Nephron (organoid): ENCODE measurements at regions not wholly inside any gene's neighbourhood (a gene's known extent, or its start where the extent isn't known, plus 50 kb on each side); places are given as distances from the start of the nearest gene placed in this dataset.
"Not testable (repeated sequence)": the region's sequence is repeated elsewhere in the genome, so short reads cannot be mapped to it uniquely, and the experiment has no call there.

ENCODE experiments used
- H3K27ac Mint-ChIP-seq, 3 experiments: 2 replicates each; pipeline ENCODE4 v1.8.0; 2020; ENCODE audit warnings: mixed read lengths in 3 of 3, mild to moderate bottlenecking in 2 of 3, moderate library complexity in 1 of 3
- H3K27me3 Mint-ChIP-seq: 2 replicates; pipeline ENCODE4 v1.8.0; 2021; ENCODE audit warnings: low read depth, mild to moderate bottlenecking, moderate library complexity, mixed read lengths
- H3K36me3 Mint-ChIP-seq: 2 replicates; pipeline ENCODE4 v1.8.0; 2020; ENCODE audit warnings: low read depth, mixed read lengths
- H3K4me1 Mint-ChIP-seq: 2 replicates; pipeline ENCODE4 v1.8.0; 2020; ENCODE audit warnings: mixed read lengths
- H3K4me3 Mint-ChIP-seq, 3 experiments: 2 replicates each; pipeline ENCODE4 v1.8.0; 2020; ENCODE audit warnings: mild to moderate bottlenecking in 3 of 3, mixed read lengths in 3 of 3, moderate library complexity in 2 of 3
- H3K9me3 Mint-ChIP-seq: 2 replicates; pipeline ENCODE4 v1.8.0; 2020; ENCODE audit warnings: mixed read lengths
- TF ChIP-seq, protein P1 (sequence below), 3 experiments: fragments of 200-600 bp; sonication (generic); IDR thresholded peaks; one replicate each; pipeline ENCODE4 v1.5.0; 2021; ENCODE audit warnings: antibody characterized with exemption in 3 of 3; ENCODE audit not compliant: unreplicated experiment in 3 of 3

DNA sequence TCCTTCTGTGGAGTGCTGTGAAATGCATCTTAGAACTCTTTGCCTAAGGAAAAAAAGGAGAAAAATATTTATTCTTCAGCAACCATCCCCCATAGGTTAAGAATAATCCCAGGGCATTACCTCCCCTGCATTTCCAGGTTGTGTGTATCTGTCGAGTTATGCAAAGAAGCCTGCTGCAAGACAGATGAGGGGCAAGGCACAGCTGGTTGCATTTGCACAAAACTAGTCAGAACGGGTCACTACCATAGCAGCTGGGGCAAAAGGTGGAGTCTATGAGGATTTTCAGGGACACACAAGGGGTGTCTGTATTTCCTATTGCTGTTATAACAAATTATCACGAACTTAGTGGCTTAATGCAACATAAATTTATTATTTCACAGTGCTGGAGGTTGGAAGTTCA is 443.4 kb upstream of the C1orf87 start:
- Mint-ChIP-seq H3K9me3 (peaks cover 4% of the 10 kb centered on the region), H3K36me3 (no peaks in the 10 kb centered on the region), H3K27ac (peak overlapping the region in 1 of 3 experiments; percentile 14), H3K4me3 (no peak overlapping the region), H3K4me1 (peaks cover 9% of the 10 kb centered on the region), H3K27me3 (peaks cover 5% of the 10 kb centered on the region)
- TF ChIP-seq, protein P1, sequence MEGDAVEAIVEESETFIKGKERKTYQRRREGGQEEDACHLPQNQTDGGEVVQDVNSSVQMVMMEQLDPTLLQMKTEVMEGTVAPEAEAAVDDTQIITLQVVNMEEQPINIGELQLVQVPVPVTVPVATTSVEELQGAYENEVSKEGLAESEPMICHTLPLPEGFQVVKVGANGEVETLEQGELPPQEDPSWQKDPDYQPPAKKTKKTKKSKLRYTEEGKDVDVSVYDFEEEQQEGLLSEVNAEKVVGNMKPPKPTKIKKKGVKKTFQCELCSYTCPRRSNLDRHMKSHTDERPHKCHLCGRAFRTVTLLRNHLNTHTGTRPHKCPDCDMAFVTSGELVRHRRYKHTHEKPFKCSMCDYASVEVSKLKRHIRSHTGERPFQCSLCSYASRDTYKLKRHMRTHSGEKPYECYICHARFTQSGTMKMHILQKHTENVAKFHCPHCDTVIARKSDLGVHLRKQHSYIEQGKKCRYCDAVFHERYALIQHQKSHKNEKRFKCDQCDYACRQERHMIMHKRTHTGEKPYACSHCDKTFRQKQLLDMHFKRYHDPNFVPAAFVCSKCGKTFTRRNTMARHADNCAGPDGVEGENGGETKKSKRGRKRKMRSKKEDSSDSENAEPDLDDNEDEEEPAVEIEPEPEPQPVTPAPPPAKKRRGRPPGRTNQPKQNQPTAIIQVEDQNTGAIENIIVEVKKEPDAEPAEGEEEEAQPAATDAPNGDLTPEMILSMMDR (IDR thresholded peaks at IDR 0.05; ENCODE audit: unreplicated experiment in 3 of 3), result no peak

DNA sequence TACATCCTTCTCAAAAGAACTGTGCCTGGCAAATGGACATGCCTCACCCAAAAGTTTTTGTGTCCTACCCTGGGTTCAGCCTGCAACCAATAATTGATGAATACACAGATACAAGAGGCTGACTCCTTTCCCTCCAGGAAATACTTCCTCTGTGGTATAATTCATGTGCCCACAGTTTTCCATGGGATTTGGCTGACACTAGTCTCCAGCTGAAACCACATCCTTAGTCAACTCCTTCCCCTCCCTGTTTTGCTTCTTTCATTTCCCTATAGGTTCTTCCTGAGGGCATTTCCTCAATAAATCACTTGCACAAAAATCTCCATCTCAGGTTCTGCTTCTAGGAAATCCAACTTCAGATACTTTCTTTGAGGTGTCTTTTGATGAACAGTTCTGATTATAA is 436.6 kb upstream of the C1orf87 start:
- no peaks in the 10 kb centered on the region for H3K4me1 Mint-ChIP-seq
- peaks cover 2% of the 10 kb centered on the region for H3K27me3 Mint-ChIP-seq

DNA sequence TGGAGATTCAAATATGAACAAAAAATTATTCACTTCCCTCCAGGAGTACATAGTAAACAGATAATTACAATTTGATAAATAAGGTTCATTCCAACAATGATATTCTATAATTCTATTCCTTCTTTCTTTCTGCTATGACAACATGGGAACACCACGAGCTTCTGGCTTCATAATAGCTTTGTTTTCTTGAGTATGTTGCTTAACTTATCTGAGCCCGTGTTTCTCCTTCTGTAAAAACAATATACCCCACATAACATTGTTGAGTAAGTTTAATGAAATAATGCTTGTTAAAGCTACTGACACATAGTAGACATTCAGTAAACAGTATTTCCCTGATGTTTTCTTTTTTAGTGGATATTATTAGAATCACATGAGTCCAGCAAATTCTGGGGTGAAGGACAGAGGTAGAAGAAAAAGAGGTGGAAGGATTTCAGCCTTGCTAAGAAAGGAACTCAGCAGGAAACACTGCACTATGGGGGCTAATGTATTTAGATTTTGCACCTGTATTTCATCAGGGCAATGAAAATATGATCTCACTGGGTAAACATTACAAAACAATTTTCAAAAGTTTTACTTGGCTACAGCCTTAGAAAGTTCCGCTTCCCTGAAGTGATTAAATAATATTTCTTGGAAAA is 430.8 kb upstream of the C1orf87 start:
- no peak overlapping the region for H3K4me3 Mint-ChIP-seq
- H3K9me3 Mint-ChIP-seq, result peaks cover 8% of the 10 kb centered on the region
- peak overlapping the region in 2 of 3 experiments; percentile 15 to 53 for H3K27ac Mint-ChIP-seq
- TF ChIP-seq, protein P1 (IDR thresholded peaks at IDR 0.05; ENCODE audit: unreplicated experiment in 3 of 3), result no peak
- H3K27me3 Mint-ChIP-seq, result no peaks in the 10 kb centered on the region
- peaks cover 19% of the 10 kb centered on the region for H3K4me1 Mint-ChIP-seq
- no peaks in the 10 kb centered on the region for H3K36me3 Mint-ChIP-seq

More for the DNA sequence above, 436.6 kb upstream of the C1orf87 start:
- no peak overlapping the region for H3K27ac Mint-ChIP-seq
- TF ChIP-seq, protein P1 (IDR thresholded peaks at IDR 0.05; ENCODE audit: unreplicated experiment in 3 of 3), result no peak
- H3K4me3 Mint-ChIP-seq, result no peak overlapping the region
- peaks cover 4% of the 10 kb centered on the region for H3K9me3 Mint-ChIP-seq
- H3K36me3 Mint-ChIP-seq, result no peaks in the 10 kb centered on the region

DNA sequence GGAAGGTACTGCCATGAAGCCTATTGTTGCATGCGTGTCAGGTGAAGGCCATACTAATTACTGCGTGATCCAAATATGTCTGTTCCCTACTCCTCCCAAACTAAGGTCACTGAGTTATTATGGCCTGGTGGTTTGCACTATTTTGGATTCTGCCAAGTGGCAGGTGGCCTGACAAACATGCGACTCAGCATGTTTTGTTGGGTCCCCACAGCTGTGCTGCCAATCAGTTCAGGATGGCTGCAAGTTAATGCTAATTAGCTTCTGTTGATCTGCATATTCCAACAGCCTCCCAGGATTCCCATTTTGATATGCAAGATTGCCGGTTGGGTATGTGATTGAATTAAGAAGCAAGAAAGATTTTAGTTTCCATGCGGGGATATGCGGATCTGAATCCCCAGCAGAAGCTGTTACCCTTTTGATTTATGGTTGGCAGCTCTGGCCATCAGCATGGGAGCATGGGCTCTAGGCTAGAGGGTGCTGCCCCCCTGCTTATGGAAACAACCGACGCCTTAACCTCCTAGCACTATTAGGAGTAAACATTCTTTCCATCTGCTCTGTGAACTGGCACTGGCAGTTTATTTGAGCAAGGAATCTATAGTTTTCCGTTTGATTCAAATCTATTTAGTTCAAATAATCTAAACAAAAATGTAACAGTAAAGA is 429.8 kb upstream of the C1orf87 start:
- Mint-ChIP-seq H3K4me3 (peak overlapping the region in 1 of 3 experiments; percentile 26), H3K9me3 (peaks cover 16% of the 10 kb centered on the region), H3K27ac (peak overlapping the region in 1 of 3 experiments; percentile 38), H3K27me3 (no peaks in the 10 kb centered on the region), H3K4me1 (peaks cover 19% of the 10 kb centered on the region), H3K36me3 (no peaks in the 10 kb centered on the region)
- TF ChIP-seq, protein P1 (IDR thresholded peaks at IDR 0.05; ENCODE audit: unreplicated experiment in 3 of 3), result no peak

DNA sequence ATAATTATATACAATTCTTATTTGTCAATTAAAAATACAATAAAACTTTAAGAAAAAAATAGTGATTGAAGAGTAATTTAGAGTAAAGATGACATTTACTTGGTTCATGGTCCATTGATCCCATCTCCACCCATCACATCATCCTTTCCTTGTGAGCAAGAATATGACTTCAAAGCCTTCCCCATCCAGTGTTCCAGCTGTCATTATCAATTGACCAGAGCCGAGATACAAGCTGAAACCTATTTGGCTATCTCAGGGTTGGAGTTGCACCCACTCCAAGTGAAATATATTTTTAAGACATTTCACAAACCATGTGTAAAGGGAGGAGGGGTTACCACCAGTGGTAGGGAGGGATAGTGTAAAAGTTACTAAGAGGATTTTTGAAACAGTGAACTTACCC is 428.9 kb upstream of the C1orf87 start:
- TF ChIP-seq, protein P1 (IDR thresholded peaks at IDR 0.05; ENCODE audit: unreplicated experiment in 3 of 3), result no peak
- H3K4me1 Mint-ChIP-seq, result peaks cover 19% of the 10 kb centered on the region
- peaks cover 20% of the 10 kb centered on the region for H3K9me3 Mint-ChIP-seq
- H3K27ac Mint-ChIP-seq, result no peak overlapping the region
- H3K4me3 Mint-ChIP-seq, result no peak overlapping the region
- H3K27me3 Mint-ChIP-seq, result no peaks in the 10 kb centered on the region
- peaks cover 3% of the 10 kb centered on the region for H3K36me3 Mint-ChIP-seq

DNA sequence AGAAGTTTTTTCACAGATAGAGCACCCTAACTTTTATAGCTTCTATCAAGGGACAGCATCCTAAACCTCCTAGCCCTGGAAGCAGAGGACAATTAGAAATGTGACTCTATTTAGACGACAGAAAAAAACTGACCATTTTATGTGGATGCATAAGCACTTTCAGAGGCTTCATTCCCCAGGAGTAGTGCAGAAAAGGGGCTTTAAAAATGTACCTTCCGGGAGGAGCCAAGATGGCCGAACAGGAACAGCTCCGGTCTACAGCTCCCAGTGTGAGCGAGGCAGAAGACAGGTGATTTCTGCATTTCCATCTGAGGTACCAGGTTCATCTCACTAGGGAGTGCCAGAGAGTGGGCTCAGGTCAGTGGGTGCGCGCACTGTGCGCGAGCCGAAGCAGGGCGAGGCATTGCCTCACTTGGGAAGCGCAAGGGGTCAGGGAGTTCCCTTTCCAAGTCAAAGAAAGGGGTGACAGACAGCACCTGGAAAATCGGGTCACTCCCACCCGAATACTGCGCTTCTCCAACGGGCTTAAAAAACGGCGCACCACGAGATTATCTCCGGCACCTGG is 416.4 kb upstream of the C1orf87 start:
- Mint-ChIP-seq H3K4me3 (peak overlapping the region in 2 of 3 experiments; percentile 27 to 62), H3K27ac (peak overlapping the region in 1 of 3 experiments; percentile 33), H3K9me3 (peaks cover 16% of the 10 kb centered on the region)
- H3K36me3 Mint-ChIP-seq, H3K27me3 Mint-ChIP-seq, H3K4me1 Mint-ChIP-seq: not testable (repeated sequence)
